ENCODE measurements at regions not wholly inside any gene's neighbourhood (a gene's known extent, or its start where the extent isn't known, plus 50 kb on each side); places are given as distances from the start of the nearest gene placed in this dataset.

DNA sequence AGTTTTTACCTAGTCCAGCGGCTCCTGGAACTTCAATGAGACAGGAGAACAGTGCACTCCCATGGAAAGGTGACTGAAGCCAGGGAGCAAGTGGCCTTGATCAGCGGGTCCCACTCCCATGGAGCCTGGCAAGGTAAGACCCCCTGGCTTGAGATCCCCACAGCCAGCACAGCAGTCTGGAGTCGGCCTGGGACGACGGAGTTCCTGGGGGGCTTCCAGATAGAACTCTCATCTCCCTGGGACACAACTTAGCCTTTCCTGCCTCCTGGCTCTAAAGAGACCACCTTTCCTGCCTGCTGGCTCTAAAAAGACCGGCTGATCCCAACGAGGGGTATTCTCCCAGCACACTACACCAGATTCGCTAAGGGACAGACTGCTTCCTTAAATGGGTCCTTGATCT, 1279.0 kb upstream of the GOT2 start:
- no peak overlapping the region for H3K27ac ChIP-seq
- TF ChIP-seq, protein P1, sequence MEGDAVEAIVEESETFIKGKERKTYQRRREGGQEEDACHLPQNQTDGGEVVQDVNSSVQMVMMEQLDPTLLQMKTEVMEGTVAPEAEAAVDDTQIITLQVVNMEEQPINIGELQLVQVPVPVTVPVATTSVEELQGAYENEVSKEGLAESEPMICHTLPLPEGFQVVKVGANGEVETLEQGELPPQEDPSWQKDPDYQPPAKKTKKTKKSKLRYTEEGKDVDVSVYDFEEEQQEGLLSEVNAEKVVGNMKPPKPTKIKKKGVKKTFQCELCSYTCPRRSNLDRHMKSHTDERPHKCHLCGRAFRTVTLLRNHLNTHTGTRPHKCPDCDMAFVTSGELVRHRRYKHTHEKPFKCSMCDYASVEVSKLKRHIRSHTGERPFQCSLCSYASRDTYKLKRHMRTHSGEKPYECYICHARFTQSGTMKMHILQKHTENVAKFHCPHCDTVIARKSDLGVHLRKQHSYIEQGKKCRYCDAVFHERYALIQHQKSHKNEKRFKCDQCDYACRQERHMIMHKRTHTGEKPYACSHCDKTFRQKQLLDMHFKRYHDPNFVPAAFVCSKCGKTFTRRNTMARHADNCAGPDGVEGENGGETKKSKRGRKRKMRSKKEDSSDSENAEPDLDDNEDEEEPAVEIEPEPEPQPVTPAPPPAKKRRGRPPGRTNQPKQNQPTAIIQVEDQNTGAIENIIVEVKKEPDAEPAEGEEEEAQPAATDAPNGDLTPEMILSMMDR (conservative IDR thresholded peaks at IDR 0.05): no peak

DNA sequence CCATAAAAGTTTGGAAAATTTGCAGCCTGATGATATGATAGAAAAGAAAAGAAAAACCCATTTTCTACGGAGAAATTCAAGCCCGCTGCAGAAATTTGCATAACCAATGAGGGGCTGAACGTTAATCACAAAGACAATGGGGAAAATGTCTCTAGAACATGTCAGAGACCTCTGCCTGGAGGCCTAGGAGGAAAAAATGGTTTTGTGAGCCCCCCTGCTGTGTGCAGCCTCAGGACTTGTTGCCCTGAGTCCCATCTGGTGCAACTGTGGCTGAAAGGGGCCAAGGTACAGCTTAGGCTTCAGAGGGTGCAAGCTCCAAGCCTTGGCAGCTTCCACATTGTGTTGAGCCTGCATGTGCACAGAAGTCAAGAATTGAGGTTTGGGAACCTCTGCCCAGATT, 1267.4 kb upstream of the GOT2 start:
- TF ChIP-seq, protein P1 (conservative IDR thresholded peaks at IDR 0.05): no peak
- H3K27ac ChIP-seq: no peak overlapping the region

DNA sequence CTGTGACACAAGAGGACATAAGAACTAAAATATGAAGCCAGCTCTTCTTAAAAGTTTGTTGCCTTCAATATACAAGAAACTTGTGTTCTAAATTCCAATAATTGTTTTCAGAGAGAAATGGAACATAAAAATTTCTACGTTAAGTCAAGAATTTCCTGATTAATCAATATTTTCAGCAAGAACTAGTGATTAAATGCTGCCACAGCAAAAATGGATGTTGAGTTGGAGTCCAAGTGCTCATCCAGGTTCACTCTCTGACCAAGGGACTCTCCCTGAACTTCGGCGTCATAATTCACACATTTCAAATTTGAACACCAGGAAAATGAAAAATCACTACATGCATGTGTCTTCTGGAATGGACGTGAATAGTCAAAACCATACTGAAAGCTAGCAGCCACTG, 1263.6 kb upstream of the GOT2 start:
- no peak overlapping the region for H3K27ac ChIP-seq
- TF ChIP-seq, protein P1 (conservative IDR thresholded peaks at IDR 0.05): no peak

GRCh38 chr16:59993101-59993500, 1259.0 kb upstream of the GOT2 start:
- no peak overlapping the region for H3K27ac ChIP-seq
- TF ChIP-seq, protein P1 (conservative IDR thresholded peaks at IDR 0.05): no peak

GRCh38 chr16:59991171-59991570, 1257.1 kb upstream of the GOT2 start:
- H3K27ac ChIP-seq: no peak overlapping the region
- TF ChIP-seq, protein P1 (conservative IDR thresholded peaks at IDR 0.05): no peak

DNA sequence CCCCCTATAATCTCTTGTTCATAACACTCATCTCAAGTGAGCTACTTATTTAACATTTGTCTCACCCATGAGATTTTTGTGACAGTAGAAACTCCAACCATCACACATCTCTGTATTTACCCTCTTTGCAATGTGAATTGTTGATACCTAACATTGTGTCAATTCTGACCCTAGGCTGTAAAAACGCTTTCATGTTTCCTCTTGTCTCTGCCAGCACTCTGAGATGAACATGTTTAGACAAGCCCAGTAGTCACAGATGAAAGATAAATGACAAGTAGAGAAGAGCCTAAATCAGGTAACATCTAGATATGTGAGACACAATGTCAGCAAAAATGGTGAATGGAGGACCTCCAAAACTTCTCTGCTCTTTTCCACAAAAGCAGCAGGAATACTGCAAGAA, 1254.5 kb upstream of the GOT2 start:
- TF ChIP-seq, protein P1 (conservative IDR thresholded peaks at IDR 0.05): no peak

GRCh38 chr16:59975953-59976352, 1241.8 kb upstream of the GOT2 start:
- TF ChIP-seq, protein P1 (conservative IDR thresholded peaks at IDR 0.05): no peak
- H3K27ac ChIP-seq: no peak overlapping the region

More for the DNA sequence above, 1254.5 kb upstream of the GOT2 start:
- H3K27ac ChIP-seq: no peak overlapping the region

DNA sequence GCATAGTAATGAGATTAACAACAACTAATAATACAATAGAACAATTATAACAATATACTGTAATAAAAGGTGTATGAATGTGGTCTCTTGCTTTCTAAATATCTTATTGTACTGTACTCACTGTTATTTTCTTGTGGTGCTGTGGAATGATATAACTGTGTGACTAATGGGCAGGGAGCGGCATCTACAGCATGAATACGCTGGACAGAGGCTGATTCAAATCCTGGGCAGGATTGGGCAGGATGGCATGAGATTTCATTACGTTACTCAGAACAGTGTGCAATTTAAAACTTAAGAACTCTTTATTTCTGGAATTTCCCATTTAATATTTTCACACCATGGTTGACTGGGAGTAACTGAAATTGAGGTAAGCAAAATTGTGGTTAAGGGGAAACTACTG, 1239.8 kb upstream of the GOT2 start:
- H3K27ac ChIP-seq: no peak overlapping the region
- TF ChIP-seq, protein P1 (conservative IDR thresholded peaks at IDR 0.05): no peak
